GM23338 (cell line): ENCODE measurements at regions not wholly inside any gene's neighbourhood (a gene's known extent, or its start where the extent isn't known, plus 50 kb on each side); places are given as distances from the start of the nearest gene placed in this dataset.

Experiments used
- ATAC-seq: fragments of 200-7000 bp; cut with Tn5 transposase; 3 replicates; pipeline ENCODE4 v1.9.1; 2020
- DNase-seq: peaks from one replicate; pipeline ENCODE4 v3.0.0-alpha.2; 2015; ENCODE audit warnings: low spot score
- H2AFZ ChIP-seq: fragments of 200-600 bp; sonication (generic); 2 replicates; pipeline ENCODE4 v1.8.0; 2016; ENCODE audit warnings: antibody characterized with exemption, mild to moderate bottlenecking, moderate library complexity
- H3F3A ChIP-seq: fragments of 200-600 bp; sonication (generic); replicated peaks from 2 replicates; pipeline ENCODE4 v1.8.0; 2017; ENCODE audit warnings: antibody characterized with exemption, mixed run types, low read depth
- H3K27ac ChIP-seq: fragments of 200-600 bp; sonication (generic); 2 replicates; pipeline ENCODE4 v1.6.1; 2016; ENCODE audit warnings: low read depth
- H3K27me3 ChIP-seq: fragments of 200-600 bp; sonication (generic); 2 replicates; pipeline ENCODE4 v1.8.0; 2016; ENCODE audit warnings: mild to moderate bottlenecking, mixed run types, moderate library complexity; ENCODE audit not compliant: insufficient read depth
- H3K36me3 ChIP-seq: fragments of 200-600 bp; sonication (generic); 2 replicates; pipeline ENCODE4 v1.8.0; 2016; ENCODE audit warnings: mild to moderate bottlenecking; ENCODE audit not compliant: insufficient read depth
- H3K4me1 ChIP-seq: fragments of 200-600 bp; sonication (generic); 2 replicates; pipeline ENCODE4 v1.8.0; 2016; ENCODE audit warnings: mild to moderate bottlenecking, moderate library complexity; ENCODE audit not compliant: insufficient read depth
- H3K4me2 ChIP-seq: fragments of 200-600 bp; sonication (generic); 2 replicates; pipeline ENCODE4 v1.7.1; 2017; ENCODE audit warnings: mixed run types
- H3K4me3 ChIP-seq: fragments of 200-600 bp; sonication (generic); 2 replicates; pipeline ENCODE4 v1.6.1; 2016; ENCODE audit warnings: mixed run types
- H3K79me2 ChIP-seq: fragments of 200-600 bp; sonication (generic); replicated peaks from 2 replicates; pipeline ENCODE4 v1.8.0; 2017; ENCODE audit warnings: mild to moderate bottlenecking; ENCODE audit not compliant: insufficient read depth
- H3K9me2 ChIP-seq: fragments of 200-600 bp; sonication (generic); 2 replicates; pipeline ENCODE4 v1.8.0; 2017; ENCODE audit not compliant: insufficient read depth
- H4K20me1 ChIP-seq: fragments of 200-600 bp; sonication (generic); replicated peaks from 2 replicates; pipeline ENCODE4 v1.8.0; 2017; ENCODE audit warnings: mild to moderate bottlenecking; ENCODE audit not compliant: insufficient read depth
- H3K27ac Mint-ChIP-seq: 2 replicates; pipeline ENCODE4 v1.8.0; 2020; ENCODE audit warnings: inconsistent platforms, mild to moderate bottlenecking, moderate library complexity, mixed read lengths
- H3K27me3 Mint-ChIP-seq: 3 replicates; pipeline ENCODE4 v1.8.0; 2022; ENCODE audit warnings: low read depth, mild to moderate bottlenecking, moderate library complexity, mixed read lengths, inconsistent platforms; ENCODE audit not compliant: insufficient read depth, poor library complexity
- H3K36me3 Mint-ChIP-seq: 3 replicates; pipeline ENCODE4 v1.8.0; 2021; ENCODE audit warnings: low read depth, mild to moderate bottlenecking, inconsistent platforms, moderate library complexity, mixed read lengths
- H3K4me1 Mint-ChIP-seq: 3 replicates; pipeline ENCODE4 v1.8.0; 2020; ENCODE audit warnings: mild to moderate bottlenecking, inconsistent platforms, mixed read lengths
- H3K4me3 Mint-ChIP-seq: 3 replicates; pipeline ENCODE4 v1.8.0; 2021; ENCODE audit warnings: moderate library complexity, mild to moderate bottlenecking, inconsistent platforms, mixed read lengths
- H3K9me3 Mint-ChIP-seq: 3 replicates; pipeline ENCODE4 v1.8.0; 2020; ENCODE audit warnings: moderate library complexity, mild to moderate bottlenecking, inconsistent platforms, mixed read lengths
- CREB1 ChIP-seq: fragments of 250-450 bp; sonication (Bioruptor Pico); IDR thresholded peaks from 2 replicates; pipeline ENCODE4 v1.5.0; 2020; ENCODE audit warnings: low read depth, mild to moderate bottlenecking, moderate library complexity
- CTCF ChIP-seq, 2 experiments: fragments of 200-600 bp in 1 of 2; sonication (generic) in 1 of 2; conservative IDR thresholded peaks; 2 replicates each; pipeline versions ENCODE4 v1.5.1 to v1.6.1; 2016 to 2017; ENCODE audit warnings: antibody characterized with exemption in 2 of 2, low read depth in 2 of 2, mild to moderate bottlenecking in 2 of 2, moderate library complexity in 1 of 2
- EZH2 ChIP-seq: fragments of 200-600 bp; sonication (generic); IDR thresholded peaks from one replicate; pipeline ENCODE4 v1.8.0; 2017; ENCODE audit warnings: antibody characterized with exemption, mild to moderate bottlenecking, low read depth; ENCODE audit not compliant: unreplicated experiment
- EZH2phosphoT487 ChIP-seq: fragments of 200-600 bp; sonication (generic); IDR thresholded peaks from one replicate; pipeline ENCODE4 v1.8.1; 2018; ENCODE audit warnings: antibody characterized with exemption; ENCODE audit not compliant: unreplicated experiment
- JUNB ChIP-seq: IDR thresholded peaks from one replicate; pipeline ENCODE4 v1.6.1; 2016; ENCODE audit warnings: antibody characterized with exemption; ENCODE audit not compliant: unreplicated experiment
- NANOG ChIP-seq: IDR thresholded peaks from 2 replicates; pipeline ENCODE4 v1.6.1; 2016; ENCODE audit warnings: antibody characterized with exemption, borderline replicate concordance
- POLR2AphosphoS5 ChIP-seq: IDR thresholded peaks from 2 replicates; pipeline ENCODE4 v1.6.1; 2016; ENCODE audit warnings: antibody characterized with exemption, low read depth
- STAT1 ChIP-seq: IDR thresholded peaks from one replicate; pipeline ENCODE4 v1.6.1; 2016; ENCODE audit warnings: antibody characterized with exemption; ENCODE audit not compliant: unreplicated experiment
- ZNF331 ChIP-seq: fragments of 250-450 bp; sonication (Bioruptor Pico); IDR thresholded peaks from 2 replicates; pipeline ENCODE4 v1.5.0; 2020; ENCODE audit warnings: low read depth, mild to moderate bottlenecking, moderate library complexity
- TF ChIP-seq, protein P1 (sequence below): IDR thresholded peaks from 2 replicates; pipeline ENCODE4 v1.6.1; 2016; ENCODE audit warnings: antibody characterized with exemption

DNA sequence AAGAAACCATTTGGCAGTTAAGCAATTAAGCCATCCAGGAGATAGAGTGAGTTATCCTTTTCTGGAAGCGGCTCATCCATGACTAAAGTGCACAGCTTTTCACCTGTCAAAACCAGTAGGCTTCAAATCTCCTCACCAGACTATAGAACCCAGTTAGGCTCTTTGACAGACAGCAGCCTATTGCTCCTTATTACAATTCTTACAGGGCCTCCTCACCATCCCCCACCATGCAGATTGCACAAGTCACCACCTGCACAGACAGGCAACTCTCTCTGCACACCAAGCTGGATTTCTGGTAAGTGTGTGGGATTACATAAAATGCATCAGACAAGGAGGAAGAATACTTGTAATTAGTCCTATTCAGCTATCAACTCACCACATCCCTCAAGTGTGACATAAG, 301.6 kb downstream of the SNX13 start:
- no peak overlapping the region for H3K4me3 Mint-ChIP-seq
- H3K79me2 ChIP-seq, result no peaks in the 10 kb centered on the region

GRCh38 chr7:17640730-17641377, 299.4 kb downstream of the SNX13 start:
- H3F3A ChIP-seq, result no peaks in the 10 kb centered on the region
- no peaks in the 10 kb centered on the region for H3K4me1 ChIP-seq
- H3K79me2 ChIP-seq, result no peaks in the 10 kb centered on the region
- Mint-ChIP-seq H3K27ac (no peak overlapping the region), H3K27me3 (peaks cover 2% of the 10 kb centered on the region), H3K4me3 (no peak overlapping the region), H3K36me3 (peaks cover 11% of the 10 kb centered on the region), H3K9me3 (peaks cover 21% of the 10 kb centered on the region), H3K4me1 (no peaks in the 10 kb centered on the region)
- ATAC-seq (peak; percentile 61), DNase-seq (peak; percentile 84)
- H3K4me3 ChIP-seq, result no peak overlapping the region
- H4K20me1 ChIP-seq, result no peaks in the 10 kb centered on the region
- no peaks in the 10 kb centered on the region for H3K36me3 ChIP-seq
- H2AFZ ChIP-seq, result peak overlapping the region; percentile 49; the same call in 1 of the 2 replicates
- H3K4me2 ChIP-seq, result no peak overlapping the region
- no peak for TF ChIP-seq CREB1
- TF ChIP-seq CTCF (conservative IDR thresholded peaks at IDR 0.05; ENCODE audit: low read depth in 2 of 2), result peak; percentile 61 to 81
- no peaks in the 10 kb centered on the region for H3K27me3 ChIP-seq
- H3K9me2 ChIP-seq, result no peaks in the 10 kb centered on the region
- H3K27ac ChIP-seq, result no peak overlapping the region

More for the DNA sequence above, 301.6 kb downstream of the SNX13 start:
- Histone ChIP-seq H4K20me1 (no peaks in the 10 kb centered on the region), H3K9me2 (no peaks in the 10 kb centered on the region), H3K4me1 (no peaks in the 10 kb centered on the region), H3K4me3 (no peak overlapping the region), H3K27me3 (no peaks in the 10 kb centered on the region), H3K27ac (no peak overlapping the region), H3K4me2 (no peak overlapping the region), H2AFZ (no peak overlapping the region), H3F3A (no peaks in the 10 kb centered on the region), H3K36me3 (no peaks in the 10 kb centered on the region)
- Mint-ChIP-seq H3K36me3 (peaks cover 5% of the 10 kb centered on the region; the same call in 2 of the 3 replicates), H3K27me3 (no peaks in the 10 kb centered on the region), H3K27ac (no peak overlapping the region), H3K4me1 (no peaks in the 10 kb centered on the region), H3K9me3 (peaks cover 11% of the 10 kb centered on the region)
- DNase-seq (no peak), ATAC-seq (no peak)
- TF ChIP-seq JUNB (no peak), ZNF331 (no peak), CTCF (conservative IDR thresholded peaks at IDR 0.05; ENCODE audit: low read depth in 2 of 2) (no peak), POLR2AphosphoS5 (no peak), CREB1 (no peak), EZH2phosphoT487 (no peak), EZH2 (no peak), NANOG (no peak), STAT1 (no peak)
- TF ChIP-seq, protein P1, sequence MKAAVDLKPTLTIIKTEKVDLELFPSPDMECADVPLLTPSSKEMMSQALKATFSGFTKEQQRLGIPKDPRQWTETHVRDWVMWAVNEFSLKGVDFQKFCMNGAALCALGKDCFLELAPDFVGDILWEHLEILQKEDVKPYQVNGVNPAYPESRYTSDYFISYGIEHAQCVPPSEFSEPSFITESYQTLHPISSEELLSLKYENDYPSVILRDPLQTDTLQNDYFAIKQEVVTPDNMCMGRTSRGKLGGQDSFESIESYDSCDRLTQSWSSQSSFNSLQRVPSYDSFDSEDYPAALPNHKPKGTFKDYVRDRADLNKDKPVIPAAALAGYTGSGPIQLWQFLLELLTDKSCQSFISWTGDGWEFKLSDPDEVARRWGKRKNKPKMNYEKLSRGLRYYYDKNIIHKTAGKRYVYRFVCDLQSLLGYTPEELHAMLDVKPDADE, result no peak
